Stomach smooth muscle (tissue), 2 donors: ENCODE measurements at regions not wholly inside any gene's neighbourhood (a gene's known extent, or its start where the extent isn't known, plus 50 kb on each side); places are given as distances from the start of the nearest gene placed in this dataset.

Experiments
- H3K27ac ChIP-seq: one replicate; pipeline ENCODE4 v1.7.0; 2013; ENCODE audit warnings: mild to moderate bottlenecking, low read length, inconsistent platforms
- H3K27me3 ChIP-seq, 2 donors: one replicate each; pipeline ENCODE4 v1.7.0; 2013; ENCODE audit warnings: low read length in 2 of 2; ENCODE audit not compliant: insufficient read depth in 2 of 2, control insufficient read depth in 1 of 2
- H3K36me3 ChIP-seq, 2 donors: one replicate each; pipeline ENCODE4 v1.7.0; 2013; ENCODE audit warnings: low read length in 2 of 2; ENCODE audit not compliant: control insufficient read depth in 2 of 2, insufficient read depth in 2 of 2
- H3K4me1 ChIP-seq: one replicate; pipeline ENCODE4 v1.7.0; 2013; ENCODE audit warnings: low read length; ENCODE audit not compliant: control insufficient read depth, insufficient read depth
- H3K4me3 ChIP-seq, 2 donors: one replicate each; pipeline ENCODE4 v1.7.0; 2013; ENCODE audit warnings: low read length in 2 of 2
- H3K9ac ChIP-seq, 2 donors: one replicate each; pipeline ENCODE4 v1.7.0; 2013; ENCODE audit warnings: low read length in 2 of 2, mild to moderate bottlenecking in 1 of 2
- H3K9me3 ChIP-seq, 2 donors: one replicate each; pipeline ENCODE4 v1.7.0; 2013; ENCODE audit warnings: low read length in 2 of 2; ENCODE audit not compliant: control insufficient read depth in 2 of 2
- donor health status: healthy.
- donor health status: Pancreatic carcinoma.

- Histone ChIP-seq H3K4me3 (no peak overlapping the region), H3K9me3 (no peaks in the 10 kb centered on the region), H3K27me3 (no peaks in the 10 kb centered on the region), H3K36me3 (no peaks in the 10 kb centered on the region), H3K4me1 (no peaks in the 10 kb centered on the region), H3K27ac (no peak overlapping the region), H3K9ac (no peak overlapping the region)
Measured at GRCh38 chr1:239243006-239243405, 143.4 kb upstream of the CHRM3 start.

- Histone ChIP-seq H3K27me3 (no peaks in the 10 kb centered on the region), H3K4me3 (no peak overlapping the region), H3K9me3 (no peaks in the 10 kb centered on the region), H3K27ac (no peak overlapping the region), H3K9ac (no peak overlapping the region), H3K36me3 (no peaks in the 10 kb centered on the region), H3K4me1 (no peaks in the 10 kb centered on the region)
Measured at GRCh38 chr1:239242404-239242803, 144.0 kb upstream of the CHRM3 start.

GRCh38 chr1:239240736-239241135 is 145.6 kb upstream of the CHRM3 start:
- H3K9me3 ChIP-seq = no peaks in the 10 kb centered on the region
- H3K9ac ChIP-seq = no peak overlapping the region
- no peaks in the 10 kb centered on the region for H3K36me3 ChIP-seq
- H3K4me3 ChIP-seq = no peak overlapping the region
- no peaks in the 10 kb centered on the region for H3K27me3 ChIP-seq
- H3K27ac ChIP-seq = no peak overlapping the region
- no peaks in the 10 kb centered on the region for H3K4me1 ChIP-seq

- Histone ChIP-seq H3K9me3 (no peaks in the 10 kb centered on the region), H3K27me3 (no peaks in the 10 kb centered on the region), H3K27ac (no peak overlapping the region), H3K4me1 (no peaks in the 10 kb centered on the region), H3K9ac (no peak overlapping the region), H3K36me3 (no peaks in the 10 kb centered on the region), H3K4me3 (no peak overlapping the region)
Measured at GRCh38 chr1:239239529-239239928, 146.8 kb upstream of the CHRM3 start.

- H3K9ac ChIP-seq = no peak overlapping the region
- H3K27ac ChIP-seq = no peak overlapping the region
- no peak overlapping the region for H3K4me3 ChIP-seq
- no peaks in the 10 kb centered on the region for H3K4me1 ChIP-seq
- H3K36me3 ChIP-seq = no peaks in the 10 kb centered on the region
- no peaks in the 10 kb centered on the region for H3K9me3 ChIP-seq
- no peaks in the 10 kb centered on the region for H3K27me3 ChIP-seq
Measured at GRCh38 chr1:239237912-239238311, 148.5 kb upstream of the CHRM3 start.

- Histone ChIP-seq H3K4me3 (no peak overlapping the region), H3K9ac (no peak overlapping the region), H3K4me1 (no peaks in the 10 kb centered on the region), H3K9me3 (no peaks in the 10 kb centered on the region), H3K27ac (no peak overlapping the region), H3K36me3 (no peaks in the 10 kb centered on the region), H3K27me3 (no peaks in the 10 kb centered on the region)
Measured at GRCh38 chr1:239233626-239234025, 152.7 kb upstream of the CHRM3 start.

GRCh38 chr1:239232921-239233320 is 153.4 kb upstream of the CHRM3 start:
- no peaks in the 10 kb centered on the region for H3K27me3 ChIP-seq
- H3K9me3 ChIP-seq = no peaks in the 10 kb centered on the region
- H3K4me3 ChIP-seq = no peak overlapping the region
- no peak overlapping the region for H3K27ac ChIP-seq
- H3K4me1 ChIP-seq = no peaks in the 10 kb centered on the region
- no peak overlapping the region for H3K9ac ChIP-seq
- no peaks in the 10 kb centered on the region for H3K36me3 ChIP-seq

- Histone ChIP-seq H3K4me1 (no peaks in the 10 kb centered on the region), H3K9ac (no peak overlapping the region), H3K4me3 (no peak overlapping the region), H3K9me3 (peaks cover 0 to 10% of the 10 kb centered on the region in 2 donors), H3K36me3 (no peaks in the 10 kb centered on the region), H3K27ac (no peak overlapping the region), H3K27me3 (no peaks in the 10 kb centered on the region)
Measured at GRCh38 chr1:239228451-239228850, 157.9 kb upstream of the CHRM3 start.

- Histone ChIP-seq H3K36me3 (no peaks in the 10 kb centered on the region), H3K27ac (no peak overlapping the region), H3K9me3 (peaks cover 0 to 10% of the 10 kb centered on the region in 2 donors), H3K4me3 (no peak overlapping the region), H3K27me3 (no peaks in the 10 kb centered on the region), H3K9ac (no peak overlapping the region), H3K4me1 (no peaks in the 10 kb centered on the region)
Measured at GRCh38 chr1:239225396-239225795, 161.0 kb upstream of the CHRM3 start.

GRCh38 chr1:239224100-239224499 is 162.3 kb upstream of the CHRM3 start:
- peaks cover 0 to 14% of the 10 kb centered on the region in 2 donors for H3K9me3 ChIP-seq
- H3K9ac ChIP-seq = no peak overlapping the region
- no peak overlapping the region for H3K27ac ChIP-seq
- no peaks in the 10 kb centered on the region for H3K36me3 ChIP-seq
- no peaks in the 10 kb centered on the region for H3K27me3 ChIP-seq
- no peak overlapping the region for H3K4me3 ChIP-seq
- H3K4me1 ChIP-seq = no peaks in the 10 kb centered on the region

GRCh38 chr1:239222999-239223398 is 163.4 kb upstream of the CHRM3 start:
- Histone ChIP-seq H3K36me3 (no peaks in the 10 kb centered on the region), H3K27ac (no peak overlapping the region), H3K9me3 (peaks cover 0 to 14% of the 10 kb centered on the region in 2 donors), H3K27me3 (no peaks in the 10 kb centered on the region), H3K4me3 (no peak overlapping the region), H3K4me1 (no peaks in the 10 kb centered on the region), H3K9ac (no peak overlapping the region)
